HFF-Myc (cell line): ENCODE measurements at regions not wholly inside any gene's neighbourhood (a gene's known extent, or its start where the extent isn't known, plus 50 kb on each side); places are given as distances from the start of the nearest gene placed in this dataset.

ENCODE experiments used
- DNase-seq: peaks from one replicate; pipeline ENCODE4 v3.0.0-alpha.2; 2011; ENCODE audit warnings: low read depth; ENCODE audit errors: extremely low read depth
- H3K4me3 ChIP-seq: replicated peaks from 2 replicates; pipeline ENCODE4 v1.5.1; 2011; ENCODE audit warnings: low read depth, mild to moderate bottlenecking, control low read depth, low read length
- CTCF ChIP-seq: IDR thresholded peaks from 2 replicates; pipeline ENCODE4 v1.5.1; 2012; ENCODE audit warnings: mild to moderate bottlenecking, low read depth, low read length, control low read depth; ENCODE audit errors: missing control alignments

- no peak for TF ChIP-seq CTCF
- no peak for DNase-seq
- no peak overlapping the region for H3K4me3 ChIP-seq
Measured at GRCh38 chrX:104430072-104430741, 135.8 kb upstream of the IL1RAPL2 start.

- TF ChIP-seq CTCF = no peak
- DNase-seq = no peak
- H3K4me3 ChIP-seq = no peak overlapping the region
Measured at GRCh38 chrX:104428231-104428630, 137.8 kb upstream of the IL1RAPL2 start.

GRCh38 chrX:104427693-104428092 is 138.3 kb upstream of the IL1RAPL2 start:
- DNase-seq = no peak
- TF ChIP-seq CTCF = no peak
- H3K4me3 ChIP-seq = no peak overlapping the region

- no peak for TF ChIP-seq CTCF
- DNase-seq = no peak
- no peak overlapping the region for H3K4me3 ChIP-seq
Measured at GRCh38 chrX:104427073-104427472, 138.9 kb upstream of the IL1RAPL2 start.

- no peak for TF ChIP-seq CTCF
- DNase-seq = no peak
- no peak overlapping the region for H3K4me3 ChIP-seq
Measured at GRCh38 chrX:104420907-104421306, 145.1 kb upstream of the IL1RAPL2 start.

GRCh38 chrX:104419926-104420325 is 146.1 kb upstream of the IL1RAPL2 start:
- no peak for DNase-seq
- TF ChIP-seq CTCF = no peak
- no peak overlapping the region for H3K4me3 ChIP-seq

- no peak for DNase-seq
- no peak for TF ChIP-seq CTCF
- H3K4me3 ChIP-seq = no peak overlapping the region
Measured at GRCh38 chrX:104419211-104419610, 146.8 kb upstream of the IL1RAPL2 start.
